Spleen (tissue), 7 donors: ENCODE measurements at regions not wholly inside any gene's neighbourhood (a gene's known extent, or its start where the extent isn't known, plus 50 kb on each side); places are given as distances from the start of the nearest gene placed in this dataset.

ENCODE experiments used
- POLR2A ChIP-seq, 3 donors: fragments of 450-650 bp; IDR thresholded peaks; one replicate each; pipeline ENCODE4 v1.5.1; 2017; ENCODE audit warnings: antibody characterized with exemption in 3 of 3, mild to moderate bottlenecking in 1 of 3
- POLR2AphosphoS5 ChIP-seq, 3 donors: sonication (generic); formaldehyde crosslinking; IDR thresholded peaks; one replicate each; pipeline ENCODE4 v1.5.1; 2017; ENCODE audit warnings: antibody characterized with exemption in 3 of 3
- TF ChIP-seq, protein P1 (sequence below), 11 experiments: fragments of 200-600 bp in 7 of 11; fragments of 450-650 bp in 4 of 11; sonication (generic) in 4 of 11; IDR thresholded peaks in 8 of 11; conservative IDR thresholded peaks in 3 of 11; 1 replicate in 7 of 11; 2 replicates in 4 of 11; pipeline versions ENCODE4 v1.4.0 to v1.8.0; 2016 to 2021; ENCODE audit warnings: antibody characterized with exemption in 11 of 11, inconsistent platforms in 4 of 11, mild to moderate bottlenecking in 1 of 11
- donor health status: DM: no; HTN: no; CAD: no; lungs with moderate emphysema.
- donor health status: DM: no; HTN: no; CAD: no.
- donor health status: DM: no; HTN: no; CAD: no.

DNA sequence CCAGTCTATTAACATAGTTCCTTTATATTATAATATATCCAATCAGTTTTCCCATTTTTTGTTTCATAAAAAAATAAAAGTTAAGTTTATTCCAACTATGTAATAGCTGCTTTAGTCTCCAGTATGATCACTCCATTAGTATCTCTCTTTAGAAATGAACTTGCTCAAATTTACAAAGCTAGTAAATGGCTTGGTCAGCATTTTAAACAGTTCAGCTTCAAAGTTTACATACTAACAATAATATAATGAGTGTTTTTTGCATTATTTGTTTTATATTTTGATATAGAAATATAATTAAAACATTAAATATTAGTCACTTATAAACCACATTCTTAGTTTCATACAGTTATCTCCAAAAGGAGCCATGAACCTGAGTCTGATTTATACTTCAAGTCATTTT lies 1073.8 kb downstream of the SLITRK5 start:
- TF ChIP-seq, protein P1, sequence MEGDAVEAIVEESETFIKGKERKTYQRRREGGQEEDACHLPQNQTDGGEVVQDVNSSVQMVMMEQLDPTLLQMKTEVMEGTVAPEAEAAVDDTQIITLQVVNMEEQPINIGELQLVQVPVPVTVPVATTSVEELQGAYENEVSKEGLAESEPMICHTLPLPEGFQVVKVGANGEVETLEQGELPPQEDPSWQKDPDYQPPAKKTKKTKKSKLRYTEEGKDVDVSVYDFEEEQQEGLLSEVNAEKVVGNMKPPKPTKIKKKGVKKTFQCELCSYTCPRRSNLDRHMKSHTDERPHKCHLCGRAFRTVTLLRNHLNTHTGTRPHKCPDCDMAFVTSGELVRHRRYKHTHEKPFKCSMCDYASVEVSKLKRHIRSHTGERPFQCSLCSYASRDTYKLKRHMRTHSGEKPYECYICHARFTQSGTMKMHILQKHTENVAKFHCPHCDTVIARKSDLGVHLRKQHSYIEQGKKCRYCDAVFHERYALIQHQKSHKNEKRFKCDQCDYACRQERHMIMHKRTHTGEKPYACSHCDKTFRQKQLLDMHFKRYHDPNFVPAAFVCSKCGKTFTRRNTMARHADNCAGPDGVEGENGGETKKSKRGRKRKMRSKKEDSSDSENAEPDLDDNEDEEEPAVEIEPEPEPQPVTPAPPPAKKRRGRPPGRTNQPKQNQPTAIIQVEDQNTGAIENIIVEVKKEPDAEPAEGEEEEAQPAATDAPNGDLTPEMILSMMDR (IDR thresholded peaks at IDR 0.05 in 8 of 11, conservative IDR thresholded peaks at IDR 0.05 in 3 of 11): no peak
- TF ChIP-seq POLR2AphosphoS5 (IDR thresholded peaks at IDR 0.05) (no peak), POLR2A (IDR thresholded peaks at IDR 0.05) (no peak)
